Heart left ventricle (tissue), 16 donors: ENCODE measurements at regions not wholly inside any gene's neighbourhood (a gene's known extent, or its start where the extent isn't known, plus 50 kb on each side); places are given as distances from the start of the nearest gene placed in this dataset.

Experiments
- ATAC-seq, 4 donors: fragments of 200-7000 bp; cut with Tn5 transposase; one replicate each; pipeline ENCODE4 v1.9.1; 2020 to 2022; ENCODE audit warnings: moderate library complexity in 4 of 4, mild to moderate bottlenecking in 3 of 4, moderate number of reproducible peaks in 1 of 4
- DNase-seq, 5 donors: peaks; one replicate each; pipeline ENCODE4 v3.0.0-alpha.2; 2020
- H3K27ac ChIP-seq, 12 donors: fragments of 200-600 bp; sonication (generic) in 4 of 12; one replicate each; pipeline versions ENCODE4 v1.5.0 to v1.8.0; 2016 to 2022; ENCODE audit warnings: mild to moderate bottlenecking in 2 of 12
- H3K27me3 ChIP-seq, 9 donors: fragments of 200-600 bp; sonication (generic) in 2 of 9; one replicate each; pipeline versions ENCODE4 v1.5.1 to v1.8.0; 2016 to 2022; ENCODE audit warnings: mild to moderate bottlenecking in 3 of 9
- H3K36me3 ChIP-seq, 9 donors: fragments of 200-600 bp; sonication (generic) in 2 of 9; one replicate each; pipeline versions ENCODE4 v1.5.0 to v1.8.0; 2018 to 2022; ENCODE audit warnings: mild to moderate bottlenecking in 2 of 9
- H3K4me1 ChIP-seq, 12 donors: fragments of 200-600 bp; sonication (generic) in 4 of 12; one replicate each; pipeline versions ENCODE4 v1.5.0 to v1.8.0; 2016 to 2022; ENCODE audit warnings: mild to moderate bottlenecking in 3 of 12
- H3K4me3 ChIP-seq, 12 donors: fragments of 200-600 bp; sonication (generic) in 4 of 12; one replicate each; pipeline versions ENCODE4 v1.5.0 to v1.8.0; 2017 to 2022; ENCODE audit warnings: mild to moderate bottlenecking in 9 of 12, moderate library complexity in 4 of 12
- H3K9me3 ChIP-seq, 12 donors: fragments of 200-600 bp; sonication (generic) in 4 of 12; one replicate each; pipeline versions ENCODE4 v1.5.0 to v1.8.0; 2016 to 2022; ENCODE audit warnings: mild to moderate bottlenecking in 1 of 12
- CTCF ChIP-seq, 12 donors: fragments of 200-600 bp; sonication (generic) in 4 of 12; IDR thresholded peaks; one replicate each; pipeline versions ENCODE4 v1.5.0 to v1.8.0; 2018 to 2022; ENCODE audit warnings: antibody characterized with exemption in 12 of 12, mild to moderate bottlenecking in 5 of 12
- POLR2A ChIP-seq, 2 donors: fragments of 450-650 bp; IDR thresholded peaks; one replicate each; pipeline ENCODE4 v1.6.1; 2017; ENCODE audit warnings: antibody characterized with exemption in 2 of 2, mild to moderate bottlenecking in 2 of 2, moderate library complexity in 2 of 2
- WGBS, 4 donors: extraction: QIAGEN DNeasy Blood & Tissue Kit in 2 of 4; methylation state at CpG; one replicate each; pipeline versions ENCODE4 v1.1.5 to v1.1.7; 2013 to 2018; 5-methylcytosine and 5-hydroxymethylcytosine counted together
- intact Hi-C, 10 donors: fragments of 100-400 bp; cut with DNase I; formaldehyde crosslinking; loops; one replicate each; pipeline versions ENCODE4 v1.11.1 to v1.14.2; 2022
- donor health status: ischemic (EF 13 %, LVEDD 7.1; RV severe dilation, severe dysfunction).
- donor health status: healthy with polysubstance abuse.
- donor health status: DM: no; HTN: yes; CAD: no.
- donor health status: DM: no; HTN: no; CAD: no.
- donor health status: ischemic (EF 25% LVEDD 6.9; RV normal size, moderate dysfunction).
- donor health status: ischemic (EF 25% LVEDD 5.7; RV mildly dilated, moderate dysfunction).
- donor health status: healthy.
- donor health status: DM: yes; HTN: yes; CAD: no.
- donor health status: ischemic (EF 35%, LVEDD 5.7; RV mildly dilated, moderate dysfunction).
- donor health status: nonischemic (EF 11% LVEDD 7.7; RV severe dilation, severe dysfunction).
- donor health status: DM: yes; HTN: yes; CAD: no.
- donor health status: PGD.
- donor health status: ischemic (EF 29% LVEDD 5.4; RV normal size, mild dysfunction).
- donor health status: nonischemic (EF 23%, LVEDD 6.1; RV moderate dilation, normal function).

- TF ChIP-seq CTCF (IDR thresholded peaks at IDR 0.05) (no peak), POLR2A (IDR thresholded peaks at IDR 0.05) (no peak)
- no peak overlapping the region for H3K4me3 ChIP-seq
- DNase-seq (no peak), ATAC-seq (no peak)
- H3K27ac ChIP-seq: no peak overlapping the region
- intact Hi-C loops: no loop called here
- no peaks in the 10 kb centered on the region for H3K27me3 ChIP-seq
- peaks cover 0 to 19% (median 2%) of the 10 kb centered on the region in 12 donors for H3K9me3 ChIP-seq
- H3K36me3 ChIP-seq: no peaks in the 10 kb centered on the region
- H3K4me1 ChIP-seq: no peaks in the 10 kb centered on the region
- 62 to 66% (median 63%) methylated on average over 9 of the region's 9 CpGs for WGBS, 4 donors
Observed at GRCh38 chr7:92925876-92926696, 89.7 kb upstream of the CDK6 start.

- no peak for DNase-seq
- peaks cover 0 to 13% (median 0%) of the 10 kb centered on the region in 12 donors for H3K9me3 ChIP-seq
- H3K4me1 ChIP-seq: no peaks in the 10 kb centered on the region
- WGBS, 4 donors: 82 to 88% (median 88%) methylated on average over 15 of the region's 15 CpGs
- ATAC-seq: no peak
- intact Hi-C loops: no loop called here
- no peak overlapping the region for H3K4me3 ChIP-seq
- H3K36me3 ChIP-seq: no peaks in the 10 kb centered on the region
- H3K27me3 ChIP-seq: no peaks in the 10 kb centered on the region
- H3K27ac ChIP-seq: no peak overlapping the region
- TF ChIP-seq CTCF (IDR thresholded peaks at IDR 0.05) (no peak), POLR2A (IDR thresholded peaks at IDR 0.05) (no peak)
Observed at GRCh38 chr7:92924800-92925199, 88.4 kb upstream of the CDK6 start.

GRCh38 chr7:92917230-92917629 lies 80.9 kb upstream of the CDK6 start:
- no peaks in the 10 kb centered on the region for H3K36me3 ChIP-seq
- DNase-seq: no peak
- TF ChIP-seq CTCF (IDR thresholded peaks at IDR 0.05) (no peak), POLR2A (IDR thresholded peaks at IDR 0.05) (no peak)
- intact Hi-C loops: no loop called here
- H3K4me3 ChIP-seq: no peak overlapping the region
- no peak for ATAC-seq
- H3K4me1 ChIP-seq: peaks cover 0 to 6% (median 0%) of the 10 kb centered on the region in 12 donors
- peaks cover 0 to 7% (median 0%) of the 10 kb centered on the region in 12 donors for H3K9me3 ChIP-seq
- no peak overlapping the region for H3K27ac ChIP-seq
- H3K27me3 ChIP-seq: no peaks in the 10 kb centered on the region

GRCh38 chr7:92916770-92917224 lies 80.4 kb upstream of the CDK6 start:
- H3K4me3 ChIP-seq: no peak overlapping the region
- H3K36me3 ChIP-seq: no peaks in the 10 kb centered on the region
- no peak for ATAC-seq
- TF ChIP-seq POLR2A (IDR thresholded peaks at IDR 0.05) (no peak), CTCF (IDR thresholded peaks at IDR 0.05) (no peak)
- H3K9me3 ChIP-seq: peaks cover 0 to 7% (median 0%) of the 10 kb centered on the region in 12 donors
- peaks cover 0 to 6% (median 0%) of the 10 kb centered on the region in 12 donors for H3K4me1 ChIP-seq
- intact Hi-C loops: no loop called here
- no peak for DNase-seq
- H3K27me3 ChIP-seq: no peaks in the 10 kb centered on the region
- no peak overlapping the region for H3K27ac ChIP-seq
- WGBS, 4 donors: 9 to 26% (median 15%) methylated on average over 3 of the region's 3 CpGs
